ENCODE measurements at regions not wholly inside any gene's neighbourhood (a gene's known extent, or its start where the extent isn't known, plus 50 kb on each side); places are given as distances from the start of the nearest gene placed in this dataset.

DNA sequence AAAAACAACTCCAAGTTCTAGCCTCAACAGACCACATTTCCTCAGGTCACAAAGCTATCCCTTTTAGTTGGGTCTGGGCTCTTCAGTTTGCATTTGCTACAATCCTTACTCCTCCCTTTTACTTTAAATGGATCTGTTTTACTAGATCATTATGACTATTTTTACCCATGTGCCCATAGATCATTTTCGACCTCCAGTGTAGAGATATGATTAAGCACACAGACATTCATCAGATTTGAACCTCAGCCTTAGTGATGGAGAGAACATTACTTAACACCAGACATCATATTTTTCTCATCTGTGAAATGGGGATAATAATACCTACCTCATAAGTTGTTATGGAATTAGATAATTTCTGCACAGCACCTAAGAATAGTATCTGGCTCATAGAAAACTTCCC, 141.9 kb downstream of the NPR3 start:
- dilution Hi-C loops (cut with MboI; ENCODE audit: extremely low pct_ligation_motif_present, low sequenced_read_pairs) = no loop called here
- H3K4me3 ChIP-seq (ENCODE audit: control insufficient read depth in 2 of 3, extremely low read depth in 1 of 3, insufficient read depth in 2 of 3, low read depth in 1 of 3, low read length in 3 of 3) = no peak overlapping the region
- no peak for DNase-seq (ENCODE audit: low read depth, low spot score)
- no peaks in the 10 kb centered on the region for H3K4me1 ChIP-seq (ENCODE audit: control insufficient read depth, extremely low read depth, insufficient read depth, low read length)
- H3K9me3 ChIP-seq (ENCODE audit: control insufficient read depth, low read depth, low read length) = no peaks in the 10 kb centered on the region
- H3K27me3 ChIP-seq (ENCODE audit: control insufficient read depth, extremely low read depth, insufficient read depth, low read length) = peaks cover 6% of the 10 kb centered on the region
- no peaks in the 10 kb centered on the region for H3K79me2 ChIP-seq (ENCODE audit: control insufficient read depth, insufficient read depth, low read length)
- H4K20me1 ChIP-seq (ENCODE audit: control insufficient read depth, extremely low read depth, insufficient read depth, low read length) = no peaks in the 10 kb centered on the region
- TF ChIP-seq, protein P1, sequence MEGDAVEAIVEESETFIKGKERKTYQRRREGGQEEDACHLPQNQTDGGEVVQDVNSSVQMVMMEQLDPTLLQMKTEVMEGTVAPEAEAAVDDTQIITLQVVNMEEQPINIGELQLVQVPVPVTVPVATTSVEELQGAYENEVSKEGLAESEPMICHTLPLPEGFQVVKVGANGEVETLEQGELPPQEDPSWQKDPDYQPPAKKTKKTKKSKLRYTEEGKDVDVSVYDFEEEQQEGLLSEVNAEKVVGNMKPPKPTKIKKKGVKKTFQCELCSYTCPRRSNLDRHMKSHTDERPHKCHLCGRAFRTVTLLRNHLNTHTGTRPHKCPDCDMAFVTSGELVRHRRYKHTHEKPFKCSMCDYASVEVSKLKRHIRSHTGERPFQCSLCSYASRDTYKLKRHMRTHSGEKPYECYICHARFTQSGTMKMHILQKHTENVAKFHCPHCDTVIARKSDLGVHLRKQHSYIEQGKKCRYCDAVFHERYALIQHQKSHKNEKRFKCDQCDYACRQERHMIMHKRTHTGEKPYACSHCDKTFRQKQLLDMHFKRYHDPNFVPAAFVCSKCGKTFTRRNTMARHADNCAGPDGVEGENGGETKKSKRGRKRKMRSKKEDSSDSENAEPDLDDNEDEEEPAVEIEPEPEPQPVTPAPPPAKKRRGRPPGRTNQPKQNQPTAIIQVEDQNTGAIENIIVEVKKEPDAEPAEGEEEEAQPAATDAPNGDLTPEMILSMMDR (optimal IDR thresholded peaks at IDR 0.05 in 1 of 3, IDR thresholded peaks at IDR 0.05 in 1 of 3, conservative IDR thresholded peaks at IDR 0.05 in 1 of 3; ENCODE audit: extremely low read depth in 1 of 3, insufficient read depth in 2 of 3, low read length in 3 of 3) = no peak
- no peak for TF ChIP-seq EZH2 (IDR thresholded peaks at IDR 0.05; ENCODE audit: low read length)
- no peak overlapping the region for H3K4me2 ChIP-seq (ENCODE audit: control insufficient read depth, extremely low read depth, insufficient read depth, low read depth, low read length)
- no peak overlapping the region for H2AFZ ChIP-seq (ENCODE audit: control insufficient read depth, low read length)
- no peak overlapping the region for H3K27ac ChIP-seq (ENCODE audit: control insufficient read depth, insufficient read depth, low read length)
- H3K9ac ChIP-seq (ENCODE audit: control insufficient read depth, extremely low read depth, insufficient read depth, low read length) = no peak overlapping the region
- no peak for FAIRE-seq
- no peaks in the 10 kb centered on the region for H3K36me3 ChIP-seq (ENCODE audit: control insufficient read depth in 2 of 2, extremely low read depth in 1 of 2, insufficient read depth in 2 of 2, low read length in 2 of 2)
- H3K9me1 ChIP-seq (ENCODE audit: control insufficient read depth, extremely low read depth, insufficient read depth, low read length) = no peaks in the 10 kb centered on the region

DNA sequence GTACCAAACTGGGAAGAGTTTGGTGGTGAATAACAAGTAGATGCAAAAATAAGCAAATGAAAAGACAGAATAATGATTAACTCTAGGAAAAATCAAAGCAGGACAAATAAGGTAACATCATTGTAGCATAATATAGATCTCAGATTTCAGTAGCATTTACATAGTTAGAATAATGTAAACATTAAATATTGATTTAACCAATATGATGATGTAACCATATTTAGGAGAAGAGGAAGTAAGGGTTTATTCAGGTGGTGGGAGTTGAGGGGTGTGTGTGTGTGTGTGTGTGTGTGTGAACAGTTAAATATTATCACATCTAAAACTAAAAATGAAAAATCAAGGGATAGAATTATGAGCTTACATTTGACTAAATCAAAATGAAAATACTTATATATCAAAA, 143.4 kb downstream of the NPR3 start:
- Histone ChIP-seq H3K9ac (ENCODE audit: control insufficient read depth, extremely low read depth, insufficient read depth, low read length) (no peak overlapping the region), H3K9me3 (ENCODE audit: control insufficient read depth, low read depth, low read length) (no peaks in the 10 kb centered on the region), H3K4me1 (ENCODE audit: control insufficient read depth, extremely low read depth, insufficient read depth, low read length) (no peaks in the 10 kb centered on the region), H3K4me2 (ENCODE audit: control insufficient read depth, extremely low read depth, insufficient read depth, low read depth, low read length) (no peak overlapping the region), H3K27ac (ENCODE audit: control insufficient read depth, insufficient read depth, low read length) (no peak overlapping the region), H3K4me3 (ENCODE audit: control insufficient read depth in 2 of 3, extremely low read depth in 1 of 3, insufficient read depth in 2 of 3, low read depth in 1 of 3, low read length in 3 of 3) (no peak overlapping the region), H3K79me2 (ENCODE audit: control insufficient read depth, insufficient read depth, low read length) (no peaks in the 10 kb centered on the region), H3K27me3 (ENCODE audit: control insufficient read depth, extremely low read depth, insufficient read depth, low read length) (peaks cover 3% of the 10 kb centered on the region), H3K36me3 (ENCODE audit: control insufficient read depth in 2 of 2, extremely low read depth in 1 of 2, insufficient read depth in 2 of 2, low read length in 2 of 2) (no peaks in the 10 kb centered on the region), H4K20me1 (ENCODE audit: control insufficient read depth, extremely low read depth, insufficient read depth, low read length) (no peaks in the 10 kb centered on the region), H2AFZ (ENCODE audit: control insufficient read depth, low read length) (no peak overlapping the region), H3K9me1 (ENCODE audit: control insufficient read depth, extremely low read depth, insufficient read depth, low read length) (no peaks in the 10 kb centered on the region)
- FAIRE-seq (no peak), DNase-seq (ENCODE audit: low read depth, low spot score) (no peak)
- no peak for TF ChIP-seq EZH2 (IDR thresholded peaks at IDR 0.05; ENCODE audit: low read length)
- TF ChIP-seq, protein P1 (optimal IDR thresholded peaks at IDR 0.05 in 1 of 3, IDR thresholded peaks at IDR 0.05 in 1 of 3, conservative IDR thresholded peaks at IDR 0.05 in 1 of 3; ENCODE audit: extremely low read depth in 1 of 3, insufficient read depth in 2 of 3, low read length in 3 of 3) = no peak
- dilution Hi-C loops (cut with MboI; ENCODE audit: extremely low pct_ligation_motif_present, low sequenced_read_pairs) = no loop called here
